Panc1 (cell line): ENCODE measurements at regions not wholly inside any gene's neighbourhood (a gene's known extent, or its start where the extent isn't known, plus 50 kb on each side); places are given as distances from the start of the nearest gene placed in this dataset.

Source experiments
- ATAC-seq: fragments of 200-7000 bp; cut with Tn5 transposase; 2 replicates; pipeline ENCODE4 v1.9.1; 2020; ENCODE audit warnings: mild to moderate bottlenecking, moderate library complexity
- BruUV-seq: library from RNA; stranded (reverse); fragments of 400-500 nt; replicated peaks from 2 replicates; lab custom pipeline; 2021; lab: Mats Ljungman, UMichigan
- CTCF ChIA-PET: fragments of 300-600 bp; sonication (Branson Sonifier 250); formaldehyde crosslinking; loops from one replicate; lab custom pipeline; 2022; ENCODE audit warnings: antibody characterized with exemption; lab: Charles Lee
- POLR2A ChIA-PET: fragments of 300-600 bp; sonication (Branson Sonifier 250); formaldehyde crosslinking; loops from one replicate; lab custom pipeline; 2022; ENCODE audit warnings: antibody characterized with exemption; lab: Charles Lee
- DNase-seq: peaks from one replicate; pipeline ENCODE4 v3.0.0-alpha.2; 2010; ENCODE audit warnings: low read depth, low spot score
- H3K27ac ChIP-seq: 2 replicates; pipeline ENCODE4 v1.5.1; 2011; ENCODE audit warnings: mild to moderate bottlenecking, low read length, inconsistent platforms
- H3K27me3 ChIP-seq: fragments of 200-500 bp; sonication (Bioruptor generic); 2 replicates; pipeline ENCODE4 v1.6.0; 2014; ENCODE audit warnings: low read length, inconsistent platforms; ENCODE audit not compliant: control insufficient read depth, insufficient read depth
- H3K36me3 ChIP-seq: fragments of 200-500 bp; sonication (Bioruptor generic); 2 replicates; pipeline ENCODE4 v1.5.1; 2014; ENCODE audit warnings: inconsistent platforms, mild to moderate bottlenecking, low read length, moderate library complexity; ENCODE audit not compliant: control insufficient read depth, insufficient read depth
- H3K4me1 ChIP-seq: 2 replicates; pipeline ENCODE4 v1.5.1; 2011; ENCODE audit warnings: inconsistent platforms, mild to moderate bottlenecking, low read length, moderate library complexity; ENCODE audit not compliant: control insufficient read depth, insufficient read depth
- H3K4me3 ChIP-seq, 2 experiments: 2 replicates each; pipeline ENCODE4 v1.5.1; 2011 to 2012; ENCODE audit warnings: low read depth in 2 of 2, low read length in 2 of 2, mild to moderate bottlenecking in 2 of 2, inconsistent platforms in 1 of 2, moderate library complexity in 1 of 2
- H3K9me3 ChIP-seq: fragments of 200-500 bp; sonication (Bioruptor generic); 2 replicates; pipeline ENCODE4 v1.5.1; 2014; ENCODE audit warnings: low read depth, mild to moderate bottlenecking, inconsistent platforms, low read length, moderate library complexity; ENCODE audit not compliant: control insufficient read depth, insufficient read depth
- POLR2AphosphoS5 ChIP-seq: IDR thresholded peaks from 2 replicates; pipeline ENCODE4 v1.6.1; 2012; ENCODE audit warnings: mild to moderate bottlenecking, low read depth, low read length, moderate library complexity
- SIN3A ChIP-seq: IDR thresholded peaks from 2 replicates; pipeline ENCODE4 v1.6.1; 2012; ENCODE audit warnings: low read depth, mild to moderate bottlenecking, low read length, moderate library complexity, borderline replicate concordance; ENCODE audit not compliant: insufficient read depth
- TCF7L2 ChIP-seq: IDR thresholded peaks from 2 replicates; pipeline ENCODE4 v1.6.1; 2011; ENCODE audit warnings: mild to moderate bottlenecking, low read depth, low read length, inconsistent platforms
- in situ Hi-C: cut with HindIII; loops from 2 replicates; pipeline ENCODE4 v1.10.0; 2016; ENCODE audit warnings: low sequenced_read_pairs, low pct_unique_long_range_greater_than_20kb
- intact Hi-C: fragments of 100-400 bp; cut with micrococcal nuclease; formaldehyde crosslinking; loops from one replicate; pipeline ENCODE4 v1.10.0; 2022; ENCODE audit not compliant: unreplicated experiment
- TF ChIP-seq, protein P1 (sequence below), 2 experiments: IDR thresholded peaks; 2 replicates each; pipeline ENCODE4 v1.6.1; 2011 to 2012; ENCODE audit warnings: low read depth in 2 of 2, control low read depth in 1 of 2, low read length in 1 of 2, mild to moderate bottlenecking in 1 of 2, moderate library complexity in 1 of 2; ENCODE audit not compliant: insufficient read depth in 1 of 2
- TF ChIP-seq, protein P2 (sequence below): fragments of 450-650 bp; IDR thresholded peaks from 2 replicates; pipeline ENCODE4 v1.5.1; 2017; ENCODE audit warnings: mild to moderate bottlenecking

DNA sequence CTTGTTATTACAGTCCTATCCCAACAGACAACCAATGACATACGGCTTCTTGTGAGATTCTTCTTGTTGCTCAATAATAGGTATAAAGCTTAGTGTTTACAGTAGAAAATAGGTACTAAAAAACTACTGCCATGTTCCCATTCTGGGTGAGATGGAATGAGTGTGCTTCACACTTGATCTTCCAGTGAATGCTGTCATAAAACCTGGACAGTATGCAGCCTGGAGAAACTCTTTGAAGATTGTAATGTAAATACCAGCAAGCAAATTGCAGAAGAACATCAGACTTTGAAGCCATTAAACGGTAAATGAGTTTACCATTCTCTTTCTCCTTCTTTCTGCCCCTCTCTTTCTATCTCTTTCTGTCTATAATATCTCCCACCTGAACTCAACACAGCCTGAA lies 663.7 kb upstream of the COBL start:
- ATAC-seq (no peak), DNase-seq (no peak)
- TF ChIP-seq POLR2AphosphoS5 = no peak
- TF ChIP-seq, protein P1, sequence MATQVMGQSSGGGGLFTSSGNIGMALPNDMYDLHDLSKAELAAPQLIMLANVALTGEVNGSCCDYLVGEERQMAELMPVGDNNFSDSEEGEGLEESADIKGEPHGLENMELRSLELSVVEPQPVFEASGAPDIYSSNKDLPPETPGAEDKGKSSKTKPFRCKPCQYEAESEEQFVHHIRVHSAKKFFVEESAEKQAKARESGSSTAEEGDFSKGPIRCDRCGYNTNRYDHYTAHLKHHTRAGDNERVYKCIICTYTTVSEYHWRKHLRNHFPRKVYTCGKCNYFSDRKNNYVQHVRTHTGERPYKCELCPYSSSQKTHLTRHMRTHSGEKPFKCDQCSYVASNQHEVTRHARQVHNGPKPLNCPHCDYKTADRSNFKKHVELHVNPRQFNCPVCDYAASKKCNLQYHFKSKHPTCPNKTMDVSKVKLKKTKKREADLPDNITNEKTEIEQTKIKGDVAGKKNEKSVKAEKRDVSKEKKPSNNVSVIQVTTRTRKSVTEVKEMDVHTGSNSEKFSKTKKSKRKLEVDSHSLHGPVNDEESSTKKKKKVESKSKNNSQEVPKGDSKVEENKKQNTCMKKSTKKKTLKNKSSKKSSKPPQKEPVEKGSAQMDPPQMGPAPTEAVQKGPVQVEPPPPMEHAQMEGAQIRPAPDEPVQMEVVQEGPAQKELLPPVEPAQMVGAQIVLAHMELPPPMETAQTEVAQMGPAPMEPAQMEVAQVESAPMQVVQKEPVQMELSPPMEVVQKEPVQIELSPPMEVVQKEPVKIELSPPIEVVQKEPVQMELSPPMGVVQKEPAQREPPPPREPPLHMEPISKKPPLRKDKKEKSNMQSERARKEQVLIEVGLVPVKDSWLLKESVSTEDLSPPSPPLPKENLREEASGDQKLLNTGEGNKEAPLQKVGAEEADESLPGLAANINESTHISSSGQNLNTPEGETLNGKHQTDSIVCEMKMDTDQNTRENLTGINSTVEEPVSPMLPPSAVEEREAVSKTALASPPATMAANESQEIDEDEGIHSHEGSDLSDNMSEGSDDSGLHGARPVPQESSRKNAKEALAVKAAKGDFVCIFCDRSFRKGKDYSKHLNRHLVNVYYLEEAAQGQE (IDR thresholded peaks at IDR 0.05; ENCODE audit: insufficient read depth in 1 of 2, low read depth in 2 of 2, low read length in 1 of 2) = no peak
- TF ChIP-seq, protein P2, sequence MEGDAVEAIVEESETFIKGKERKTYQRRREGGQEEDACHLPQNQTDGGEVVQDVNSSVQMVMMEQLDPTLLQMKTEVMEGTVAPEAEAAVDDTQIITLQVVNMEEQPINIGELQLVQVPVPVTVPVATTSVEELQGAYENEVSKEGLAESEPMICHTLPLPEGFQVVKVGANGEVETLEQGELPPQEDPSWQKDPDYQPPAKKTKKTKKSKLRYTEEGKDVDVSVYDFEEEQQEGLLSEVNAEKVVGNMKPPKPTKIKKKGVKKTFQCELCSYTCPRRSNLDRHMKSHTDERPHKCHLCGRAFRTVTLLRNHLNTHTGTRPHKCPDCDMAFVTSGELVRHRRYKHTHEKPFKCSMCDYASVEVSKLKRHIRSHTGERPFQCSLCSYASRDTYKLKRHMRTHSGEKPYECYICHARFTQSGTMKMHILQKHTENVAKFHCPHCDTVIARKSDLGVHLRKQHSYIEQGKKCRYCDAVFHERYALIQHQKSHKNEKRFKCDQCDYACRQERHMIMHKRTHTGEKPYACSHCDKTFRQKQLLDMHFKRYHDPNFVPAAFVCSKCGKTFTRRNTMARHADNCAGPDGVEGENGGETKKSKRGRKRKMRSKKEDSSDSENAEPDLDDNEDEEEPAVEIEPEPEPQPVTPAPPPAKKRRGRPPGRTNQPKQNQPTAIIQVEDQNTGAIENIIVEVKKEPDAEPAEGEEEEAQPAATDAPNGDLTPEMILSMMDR = no peak
- no peak for TF ChIP-seq TCF7L2
- H3K36me3 ChIP-seq = no peaks in the 10 kb centered on the region
- ChIA-PET CTCF (no interaction called here), POLR2A (no interaction called here)
- intact Hi-C loops = no loop called here
- H3K9me3 ChIP-seq = no peaks in the 10 kb centered on the region
- H3K4me3 ChIP-seq = no peak overlapping the region
- no peak overlapping the region for H3K27ac ChIP-seq
- in situ Hi-C loops = no loop called here
- no peaks in the 10 kb centered on the region for H3K27me3 ChIP-seq
- BruUV-seq = no TSS peak
- no peaks in the 10 kb centered on the region for H3K4me1 ChIP-seq

DNA sequence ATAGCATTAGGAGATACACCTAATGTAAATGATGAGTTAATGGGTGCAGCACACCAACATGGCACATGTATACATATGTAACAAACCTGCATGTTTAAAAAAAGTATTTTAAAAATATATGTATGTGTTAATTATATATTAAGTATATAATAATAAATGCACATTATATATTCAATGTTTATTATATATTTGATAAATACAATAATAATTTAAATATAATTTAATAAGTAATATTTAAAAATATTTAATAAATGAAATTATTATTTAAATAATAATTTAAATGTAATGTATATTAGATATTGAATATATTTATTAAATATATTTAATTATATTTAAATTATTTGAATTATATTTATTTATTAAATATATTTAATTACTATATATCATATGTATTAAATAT lies 661.3 kb upstream of the COBL start:
- intact Hi-C loops (no loop called here), in situ Hi-C loops (no loop called here)
- no peaks in the 10 kb centered on the region for H3K9me3 ChIP-seq
- TF ChIP-seq SIN3A (no peak), POLR2AphosphoS5 (no peak), TCF7L2 (no peak)
- TF ChIP-seq, protein P1 (IDR thresholded peaks at IDR 0.05; ENCODE audit: insufficient read depth in 1 of 2, low read depth in 2 of 2, low read length in 1 of 2) = no peak
- TF ChIP-seq, protein P2 = no peak
- no peaks in the 10 kb centered on the region for H3K36me3 ChIP-seq
- H3K27ac ChIP-seq = no peak overlapping the region
- no peaks in the 10 kb centered on the region for H3K4me1 ChIP-seq
- H3K27me3 ChIP-seq = no peaks in the 10 kb centered on the region
- POLR2A ChIA-PET = no interaction called here
- H3K4me3 ChIP-seq = no peak overlapping the region
- BruUV-seq = no TSS peak
- ATAC-seq = no peak
- DNase-seq = no peak
- CTCF ChIA-PET = no interaction called here
